ENCODE measurements at regions not wholly inside any gene's neighbourhood (a gene's known extent, or its start where the extent isn't known, plus 50 kb on each side); places are given as distances from the start of the nearest gene placed in this dataset.

DNA sequence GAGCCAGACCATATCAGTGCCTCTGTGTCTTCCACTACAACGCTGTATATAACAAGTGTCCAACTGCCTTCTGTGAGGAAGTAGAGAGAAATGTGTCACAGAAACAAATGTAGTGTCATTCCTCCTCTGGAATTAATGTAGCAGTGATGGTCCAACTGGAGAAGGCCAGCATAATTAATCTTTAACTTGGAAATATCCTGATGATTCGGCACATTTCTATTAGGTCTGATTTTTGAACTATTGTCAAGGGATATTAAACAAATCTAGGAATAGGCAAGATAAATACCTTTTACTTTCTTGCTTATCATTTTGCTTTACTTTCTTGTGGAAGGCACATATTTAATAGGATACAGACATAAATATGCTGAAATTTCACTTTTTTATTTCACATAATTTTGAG, 446.2 kb upstream of the ALCAM start:
- no peak for TF ChIP-seq CTCF (conservative IDR thresholded peaks at IDR 0.05)
- Histone ChIP-seq H3K23ac (ENCODE audit: insufficient read length, low read depth, low read length) (no peak overlapping the region), H4K91ac (ENCODE audit: insufficient read length, low read depth, low read length) (no peak overlapping the region), H3K4me2 (ENCODE audit: insufficient read depth, insufficient read length, low read length) (no peak overlapping the region), H3K79me2 (ENCODE audit: insufficient read depth, low read length) (no peaks in the 10 kb centered on the region), H2AK5ac (ENCODE audit: insufficient read length, low read length) (no peak overlapping the region), H3K27ac (ENCODE audit: insufficient read length, low read depth, low read length) (no peak overlapping the region), H2BK12ac (ENCODE audit: insufficient read length, low read depth, low read length) (no peak overlapping the region), H4K5ac (ENCODE audit: insufficient read length, low read depth, low read length) (no peak overlapping the region), H2AFZ (ENCODE audit: low read length) (no peak overlapping the region), H2BK15ac (ENCODE audit: low read depth, low read length) (no peak overlapping the region), H3K9me3 (ENCODE audit: control insufficient read depth, low read depth, low read length) (peaks cover 6% of the 10 kb centered on the region), H2BK120ac (ENCODE audit: low read depth, low read length, poor library complexity, severe bottlenecking) (no peak overlapping the region), H3K9ac (ENCODE audit: extremely low read depth, insufficient read length, low read length) (no peak overlapping the region), H3K4me1 (ENCODE audit: insufficient read depth, low read length) (no peaks in the 10 kb centered on the region), H3K27me3 (ENCODE audit: insufficient read depth, low read length) (no peaks in the 10 kb centered on the region), H3K14ac (ENCODE audit: insufficient read depth, low read length) (no peak overlapping the region), H3K4ac (ENCODE audit: low read depth, low read length) (no peak overlapping the region), H2BK5ac (ENCODE audit: insufficient read length, low read length) (no peak overlapping the region), H3K56ac (ENCODE audit: insufficient read length, low read depth, low read length) (no peak overlapping the region), H3K18ac (ENCODE audit: insufficient read length, low read depth, low read length) (no peak overlapping the region), H3K23me2 (ENCODE audit: insufficient read length, low read depth, low read length, poor library complexity, severe bottlenecking) (no peaks in the 10 kb centered on the region), H4K20me1 (ENCODE audit: control insufficient read depth, insufficient read depth, insufficient read length) (no peaks in the 10 kb centered on the region), H4K8ac (replicated peaks; ENCODE audit: insufficient read length, low read depth, low read length) (no peak overlapping the region), H3K79me1 (ENCODE audit: insufficient read depth, low read depth, low read length, poor library complexity, severe bottlenecking) (no peaks in the 10 kb centered on the region), H3T11ph (ENCODE audit: low read length) (no peak overlapping the region), H2BK20ac (ENCODE audit: low read depth, low read length, poor library complexity, severe bottlenecking) (no peak overlapping the region)
- Mint-ChIP-seq H3K27me3 (ENCODE audit: low read depth) (no peaks in the 10 kb centered on the region), H3K36me3 (ENCODE audit: insufficient read depth in 1 of 3, low read depth in 3 of 3) (peaks cover 0 to 13% (median 8%) of the 10 kb centered on the region in 3 experiments; a peak in 3 of 7 replicates), H3K27ac (no peak overlapping the region), H3K4me1 (0 out of 4 replicates have a peak, but pooled peaks cover 0 to 3% of the 10 kb centered on the region in 2 experiments), H3K4me3 (no peak overlapping the region), H3K9me3 (peaks cover 4 to 11% of the 10 kb centered on the region in 2 experiments)
- DNase-seq: no peak
- WGBS (ENCODE audit: extremely low coverage, insufficient read length, low lambda C conversion rate): no CpG with 5 or more reads among the region's 2 CpGs
